HFF-Myc (cell line): ENCODE measurements at regions not wholly inside any gene's neighbourhood (a gene's known extent, or its start where the extent isn't known, plus 50 kb on each side); places are given as distances from the start of the nearest gene placed in this dataset.

ENCODE experiments used
- DNase-seq: peaks from one replicate; pipeline ENCODE4 v3.0.0-alpha.2; 2011; ENCODE audit warnings: low read depth; ENCODE audit errors: extremely low read depth
- H3K4me3 ChIP-seq: replicated peaks from 2 replicates; pipeline ENCODE4 v1.5.1; 2011; ENCODE audit warnings: low read depth, mild to moderate bottlenecking, control low read depth, low read length
- TF ChIP-seq, protein P1 (sequence below): IDR thresholded peaks from 2 replicates; pipeline ENCODE4 v1.5.1; 2012; ENCODE audit warnings: mild to moderate bottlenecking, low read depth, low read length, control low read depth; ENCODE audit errors: missing control alignments

- DNase-seq, result no peak
- TF ChIP-seq, protein P1, sequence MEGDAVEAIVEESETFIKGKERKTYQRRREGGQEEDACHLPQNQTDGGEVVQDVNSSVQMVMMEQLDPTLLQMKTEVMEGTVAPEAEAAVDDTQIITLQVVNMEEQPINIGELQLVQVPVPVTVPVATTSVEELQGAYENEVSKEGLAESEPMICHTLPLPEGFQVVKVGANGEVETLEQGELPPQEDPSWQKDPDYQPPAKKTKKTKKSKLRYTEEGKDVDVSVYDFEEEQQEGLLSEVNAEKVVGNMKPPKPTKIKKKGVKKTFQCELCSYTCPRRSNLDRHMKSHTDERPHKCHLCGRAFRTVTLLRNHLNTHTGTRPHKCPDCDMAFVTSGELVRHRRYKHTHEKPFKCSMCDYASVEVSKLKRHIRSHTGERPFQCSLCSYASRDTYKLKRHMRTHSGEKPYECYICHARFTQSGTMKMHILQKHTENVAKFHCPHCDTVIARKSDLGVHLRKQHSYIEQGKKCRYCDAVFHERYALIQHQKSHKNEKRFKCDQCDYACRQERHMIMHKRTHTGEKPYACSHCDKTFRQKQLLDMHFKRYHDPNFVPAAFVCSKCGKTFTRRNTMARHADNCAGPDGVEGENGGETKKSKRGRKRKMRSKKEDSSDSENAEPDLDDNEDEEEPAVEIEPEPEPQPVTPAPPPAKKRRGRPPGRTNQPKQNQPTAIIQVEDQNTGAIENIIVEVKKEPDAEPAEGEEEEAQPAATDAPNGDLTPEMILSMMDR, result no peak
Observed at GRCh38 chr6:132244744-132245143, 156.5 kb downstream of the MOXD1 start.

GRCh38 chr6:132236744-132237143 is 164.5 kb downstream of the MOXD1 start:
- TF ChIP-seq, protein P1, result no peak

More at GRCh38 chr6:132244744-132245143, 156.5 kb downstream of the MOXD1 start:
- H3K4me3 ChIP-seq, result no peak overlapping the region

GRCh38 chr6:132236281-132236680 is 165.0 kb downstream of the MOXD1 start:
- no peak overlapping the region for H3K4me3 ChIP-seq
- no peak for DNase-seq
- TF ChIP-seq, protein P1, result no peak

More at GRCh38 chr6:132236744-132237143, 164.5 kb downstream of the MOXD1 start:
- no peak for DNase-seq
- H3K4me3 ChIP-seq, result no peak overlapping the region

GRCh38 chr6:132235596-132236280 is 165.5 kb downstream of the MOXD1 start:
- no peak overlapping the region for H3K4me3 ChIP-seq

GRCh38 chr6:132234356-132234755 is 166.9 kb downstream of the MOXD1 start:
- DNase-seq, result no peak
- no peak overlapping the region for H3K4me3 ChIP-seq
- TF ChIP-seq, protein P1, result no peak

More at GRCh38 chr6:132235596-132236280, 165.5 kb downstream of the MOXD1 start:
- TF ChIP-seq, protein P1, result no peak
- DNase-seq, result no peak

- H3K4me3 ChIP-seq, result no peak overlapping the region
- TF ChIP-seq, protein P1, result no peak
- no peak for DNase-seq
Observed at GRCh38 chr6:132231121-132231884, 170.0 kb downstream of the MOXD1 start.
